GM12891 (cell line): ENCODE measurements at regions not wholly inside any gene's neighbourhood (a gene's known extent, or its start where the extent isn't known, plus 50 kb on each side); places are given as distances from the start of the nearest gene placed in this dataset.
A peak's percentile ranks its signal among the peaks of the same experiment; 100 is the strongest.

Source experiments
- DNase-seq: peaks from one replicate; pipeline ENCODE4 v3.0.0; 2011; ENCODE audit warnings: low spot score; ENCODE audit not compliant: insufficient read length
- FAIRE-seq: peaks from 2 replicates; lab custom pipeline; 2011; peaks lifted over from hg19 to GRCh38; lab: Jason Lieb, UNC
- PAX5 ChIP-seq: IDR thresholded peaks from 2 replicates; pipeline ENCODE4 v1.6.1; 2011; ENCODE audit warnings: low read length, moderate library complexity, mild to moderate bottlenecking; ENCODE audit not compliant: insufficient read depth, severe bottlenecking
- POLR2A ChIP-seq: IDR thresholded peaks from 2 replicates; pipeline ENCODE4 v1.6.1; 2011; ENCODE audit warnings: low read depth, low read length, control low read depth
- POLR2AphosphoS5 ChIP-seq: IDR thresholded peaks from 2 replicates; pipeline ENCODE4 v1.6.1; 2011; ENCODE audit warnings: low read depth, low read length, control low read depth
- POU2F2 ChIP-seq: IDR thresholded peaks from 2 replicates; pipeline ENCODE4 v1.6.1; 2011; ENCODE audit warnings: low read depth, mild to moderate bottlenecking, control low read depth, low read length, moderate library complexity
- SPI1 ChIP-seq: IDR thresholded peaks from 2 replicates; pipeline ENCODE4 v1.6.1; 2011; ENCODE audit warnings: low read depth, low read length, control low read depth
- TAF1 ChIP-seq: IDR thresholded peaks from 2 replicates; pipeline ENCODE4 v1.6.1; 2011; ENCODE audit warnings: low read depth, low read length, control low read depth

GRCh38 chr4:81526706-81527105 is 55.0 kb upstream of the RASGEF1B start:
- DNase-seq: no peak
- no peak for FAIRE-seq
- TF ChIP-seq SPI1: no peak
- no peak for TF ChIP-seq TAF1
- TF ChIP-seq POLR2A: no peak

- no peak for TF ChIP-seq POLR2AphosphoS5
- DNase-seq: peak; percentile 1
- FAIRE-seq: no peak
These were observed 52.1 kb upstream of the RASGEF1B start for GRCh38 chr4:81523672-81524327.

- FAIRE-seq: no peak
- TF ChIP-seq POU2F2 (no peak), POLR2A (no peak), POLR2AphosphoS5 (no peak), PAX5 (no peak), SPI1 (no peak), TAF1 (no peak)
- no peak for DNase-seq
These were observed 51.0 kb upstream of the RASGEF1B start for GRCh38 chr4:81522711-81523110.

- no peak for FAIRE-seq
- TF ChIP-seq SPI1: no peak
- TF ChIP-seq TAF1: no peak
- no peak for TF ChIP-seq POLR2AphosphoS5
- no peak for TF ChIP-seq PAX5
- no peak for TF ChIP-seq POLR2A
- TF ChIP-seq POU2F2: no peak
- DNase-seq: no peak
These were observed 50.0 kb upstream of the RASGEF1B start for GRCh38 chr4:81521708-81522107.
